NCI-H69 (cell line): ENCODE measurements at regions not wholly inside any gene's neighbourhood (a gene's known extent, or its start where the extent isn't known, plus 50 kb on each side); places are given as distances from the start of the nearest gene placed in this dataset.

Experiments
- DNase-seq: peaks from one replicate; lab custom pipeline; 2025; lab: John Stamatoyannopoulos, UW

DNA sequence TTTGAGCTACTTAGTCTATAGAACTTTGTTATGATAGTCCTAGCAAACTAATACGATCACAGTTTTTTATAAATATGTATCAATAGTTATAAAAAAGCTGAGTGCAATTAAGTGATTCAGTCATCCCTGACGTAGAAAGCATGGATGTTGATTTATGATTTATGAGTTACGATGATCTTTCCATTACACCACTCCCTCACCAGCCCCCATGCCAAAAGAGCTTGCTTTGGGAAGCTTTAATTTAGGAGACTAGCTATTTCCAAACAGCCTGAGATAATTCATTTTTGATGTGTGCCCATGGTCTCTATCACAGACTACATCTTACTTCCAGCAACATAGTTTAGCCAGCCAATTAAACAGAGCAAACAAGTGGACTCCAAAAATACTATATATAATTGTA is 256.8 kb downstream of the GABRG2 start:
- DNase-seq = no peak

GRCh38 chr5:162325143-162325727 is 257.7 kb downstream of the GABRG2 start:
- no peak for DNase-seq

- DNase-seq = no peak
Observed at GRCh38 chr5:162334944-162335343, 267.4 kb downstream of the GABRG2 start.

- no peak for DNase-seq
Observed at GRCh38 chr5:162360373-162360931, 292.9 kb downstream of the GABRG2 start.

- no peak for DNase-seq
Observed at GRCh38 chr5:162372256-162372655, 304.7 kb downstream of the GABRG2 start.

DNA sequence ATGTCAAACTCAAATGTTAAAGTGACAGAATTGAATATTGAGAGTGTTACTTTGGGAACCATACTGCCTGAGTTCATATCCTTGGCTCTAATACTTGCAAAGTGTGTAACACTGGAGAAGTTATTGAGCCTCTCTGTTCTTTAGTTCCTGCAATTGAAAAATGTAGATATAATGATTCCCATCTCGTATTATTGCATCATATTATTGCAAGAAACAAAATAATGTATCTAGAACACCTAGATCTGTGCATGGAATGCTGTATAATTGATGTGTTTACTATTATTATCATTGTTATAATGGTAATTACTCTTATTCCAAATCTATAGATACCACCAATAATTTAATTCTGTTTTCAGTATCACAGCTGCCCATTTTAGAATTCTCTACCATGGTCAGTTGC is 310.3 kb downstream of the GABRG2 start:
- no peak for DNase-seq

DNA sequence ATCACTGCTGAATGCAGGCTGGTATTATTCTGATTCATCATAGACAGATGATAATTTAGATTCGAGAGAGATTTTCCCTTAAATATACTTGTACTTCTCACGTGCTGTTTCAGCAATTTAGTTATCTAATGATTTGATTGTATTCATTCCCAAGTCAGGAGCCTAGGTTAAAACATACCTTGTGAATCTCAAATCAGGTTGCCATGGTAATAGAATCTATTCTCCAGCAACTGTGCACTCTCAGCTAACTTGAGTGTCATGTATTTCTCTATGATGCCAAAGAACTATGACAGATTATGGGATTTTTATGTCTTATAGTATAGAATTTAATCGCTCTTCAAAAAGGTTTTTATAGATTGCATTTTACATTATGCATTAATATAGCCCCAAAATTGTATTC is 315.3 kb downstream of the GABRG2 start:
- no peak for DNase-seq

DNA sequence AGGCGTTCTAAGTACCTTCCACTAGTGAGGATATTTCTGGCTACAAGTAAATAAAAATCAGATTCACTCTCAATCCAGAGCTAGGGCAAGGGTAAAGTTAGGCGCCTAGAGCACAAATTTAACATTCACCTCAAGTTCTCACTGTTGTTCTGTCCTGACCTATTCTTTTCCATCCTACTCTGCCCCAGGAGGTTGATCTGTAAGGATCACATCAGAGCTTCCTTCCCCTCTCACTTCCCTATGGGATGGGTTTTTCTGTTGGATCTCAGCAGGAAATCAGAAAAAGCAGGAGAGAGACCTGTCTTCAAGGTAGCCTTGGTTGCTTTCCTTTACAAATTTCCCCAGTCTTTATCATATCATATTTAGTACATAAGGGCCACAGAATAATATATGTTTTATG is 316.7 kb downstream of the GABRG2 start:
- DNase-seq = no peak

GRCh38 chr5:162391833-162392232 is 324.3 kb downstream of the GABRG2 start:
- DNase-seq = no peak

GRCh38 chr5:162392336-162392735 is 324.8 kb downstream of the GABRG2 start:
- no peak for DNase-seq

GRCh38 chr5:162393534-162393933 is 326.0 kb downstream of the GABRG2 start:
- no peak for DNase-seq

DNA sequence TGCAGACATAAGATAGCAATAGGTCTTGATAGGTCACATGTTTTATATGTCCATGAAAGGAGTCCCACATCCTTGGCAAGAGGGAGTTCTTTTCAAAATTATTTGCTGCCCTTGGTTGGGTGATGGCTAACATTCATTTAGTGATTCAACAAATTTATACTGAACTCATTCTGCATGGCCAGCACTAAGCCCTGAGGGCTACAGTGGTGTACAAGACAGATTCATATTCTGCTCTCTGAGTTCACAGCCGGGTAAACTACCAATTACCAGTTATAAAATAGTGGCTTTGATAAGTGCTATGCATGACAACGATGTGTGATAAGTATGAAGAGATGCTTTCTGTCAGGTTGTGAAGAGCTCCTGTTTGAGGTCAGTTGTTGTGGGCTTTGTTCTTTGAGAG is 340.0 kb downstream of the GABRG2 start:
- DNase-seq = no peak

- DNase-seq = no peak
Observed at GRCh38 chr5:162410365-162410764, 342.8 kb downstream of the GABRG2 start.

- DNase-seq = no peak
Observed at GRCh38 chr5:162429142-162429541, 361.6 kb downstream of the GABRG2 start.

DNA sequence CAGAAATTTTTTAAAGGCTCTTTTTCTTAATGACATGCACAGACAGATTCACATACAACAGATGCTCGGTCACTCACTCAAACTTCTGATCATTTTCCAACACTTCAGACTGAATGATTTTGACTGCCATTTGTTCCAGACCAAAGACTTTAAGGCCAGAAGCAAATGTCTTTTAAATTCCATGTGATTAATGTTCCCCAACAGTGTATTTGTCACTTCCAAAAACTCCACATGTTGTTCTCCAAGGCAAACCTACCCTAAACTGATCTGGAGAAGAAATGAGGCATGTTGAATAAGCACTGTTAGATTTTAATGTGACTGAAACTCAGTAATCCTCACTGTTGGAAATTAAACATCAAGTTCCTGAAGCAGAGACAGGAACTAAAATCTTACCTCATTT is 366.7 kb downstream of the GABRG2 start:
- no peak for DNase-seq

- no peak for DNase-seq
Observed at GRCh38 chr5:162436055-162436454, 368.5 kb downstream of the GABRG2 start.

- no peak for DNase-seq
Observed at GRCh38 chr5:162444129-162444762, 376.7 kb downstream of the GABRG2 start.

GRCh38 chr5:162456086-162456485 is 388.5 kb downstream of the GABRG2 start:
- no peak for DNase-seq

GRCh38 chr5:162466011-162466410 is 398.4 kb downstream of the GABRG2 start:
- no peak for DNase-seq

GRCh38 chr5:162473041-162473714 is 405.6 kb downstream of the GABRG2 start:
- no peak for DNase-seq

DNA sequence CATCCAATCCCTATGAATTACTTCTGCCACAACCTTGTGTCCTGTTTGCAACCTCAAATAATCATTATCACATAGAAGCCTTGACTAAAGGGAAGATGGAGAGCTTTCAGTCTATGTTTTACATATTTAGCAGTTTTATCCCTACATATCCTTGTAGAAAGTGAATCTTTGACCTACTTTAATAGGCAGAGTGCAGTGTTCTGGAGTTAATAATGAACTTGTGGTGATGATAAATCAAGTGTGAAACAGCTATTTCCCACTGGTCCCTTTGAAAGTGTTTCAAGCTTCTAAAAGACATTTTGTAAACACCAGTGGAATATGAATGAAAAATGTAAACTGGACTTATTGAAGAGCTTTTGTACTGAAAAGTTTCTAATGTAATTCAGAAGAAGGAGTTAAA is 406.7 kb downstream of the GABRG2 start:
- DNase-seq = no peak

DNA sequence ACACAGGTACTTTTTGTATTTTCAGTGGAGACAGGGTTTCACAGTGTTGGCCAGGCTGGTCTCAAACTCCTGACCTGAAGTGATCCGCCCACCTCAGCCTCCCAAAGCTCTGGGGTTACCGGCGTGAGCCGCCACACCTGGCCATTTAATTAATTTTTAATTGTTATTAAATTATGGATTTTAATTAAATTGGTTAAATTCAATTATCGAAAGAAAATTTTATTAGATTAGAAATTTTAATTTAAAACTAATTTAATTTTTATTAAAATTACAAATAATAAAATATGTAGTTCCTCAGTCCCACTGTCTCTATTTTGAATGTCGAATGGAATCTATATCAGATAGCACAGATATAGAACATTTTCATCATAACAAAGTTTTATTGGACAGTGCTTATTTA is 416.5 kb downstream of the GABRG2 start:
- DNase-seq = no peak

DNA sequence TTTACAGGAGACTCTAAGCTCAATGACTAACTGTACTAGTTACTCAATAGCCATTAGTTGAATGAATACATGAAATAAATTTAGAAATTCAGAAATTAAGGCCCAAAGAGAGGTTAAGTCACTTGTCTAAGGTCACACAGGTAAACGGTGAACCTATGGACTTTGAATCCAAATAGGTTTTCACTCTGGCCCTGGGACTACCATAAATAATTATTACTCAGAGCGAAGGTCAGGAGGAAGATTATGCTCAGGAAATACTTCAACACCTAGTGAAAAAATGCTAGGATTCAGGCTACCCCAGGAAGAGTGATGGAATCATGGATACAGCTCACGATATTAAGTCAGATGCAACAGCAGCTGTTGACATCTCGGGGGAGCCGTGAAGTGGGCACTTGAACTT is 417.4 kb downstream of the GABRG2 start:
- no peak for DNase-seq
